ENCODE measurements at regions not wholly inside any gene's neighbourhood (a gene's known extent, or its start where the extent isn't known, plus 50 kb on each side); places are given as distances from the start of the nearest gene placed in this dataset.

- H3K79me1 ChIP-seq (ENCODE audit: low read depth in 1 of 2, low read length in 2 of 2) = no peaks in the 10 kb centered on the region
- no peaks in the 10 kb centered on the region for H3K9me1 ChIP-seq (ENCODE audit: insufficient read depth, low read length)
- no peak overlapping the region for H4K5ac ChIP-seq (ENCODE audit: low read depth, low read length)
- WGBS, 2 experiments (ENCODE audit: extremely low coverage in 2 of 2, insufficient read length in 1 of 2) = no CpG with 5 or more reads among the region's 3 CpGs
- H2AFZ ChIP-seq (replicated peaks; ENCODE audit: low read length, poor library complexity) = no peak overlapping the region
- no peak overlapping the region for H2BK120ac ChIP-seq (ENCODE audit: low read depth, low read length)
- ChIA-PET POLR2A (ENCODE audit: unreplicated experiment) (no interaction called here), CTCF (no interaction called here)
- in situ Hi-C loops (cut with MboI; ENCODE audit: low sequenced_read_pairs) (no loop called here), dilution Hi-C loops (cut with HindIII; ENCODE audit: low sequenced_read_pairs, unreplicated experiment) (no loop called here), intact Hi-C loops (cut with micrococcal nuclease) (no loop called here)
- no peaks in the 10 kb centered on the region for H4K20me1 ChIP-seq (ENCODE audit: insufficient read depth, low read length)
- H2BK20ac ChIP-seq (ENCODE audit: low read depth, low read length) = no peak overlapping the region
- H2BK15ac ChIP-seq (ENCODE audit: low read depth, low read length) = no peak overlapping the region
- no peaks in the 10 kb centered on the region for H3K9me3 ChIP-seq (ENCODE audit: control insufficient read depth, insufficient read depth, low read length)
- no peak overlapping the region for H2AK9ac ChIP-seq (replicated peaks; ENCODE audit: low read depth, low read length, poor library complexity)
- no peaks in the 10 kb centered on the region for H3K4me1 ChIP-seq (ENCODE audit: control insufficient read depth, insufficient read depth, low read length)
- no peak overlapping the region for H3K23ac ChIP-seq (ENCODE audit: low read depth, low read length)
- H4K8ac ChIP-seq (ENCODE audit: low read depth in 2 of 2, low read length in 2 of 2) = no peak overlapping the region
- no TSS peak for BruUV-seq (replicated peaks)
- H3K4me3 ChIP-seq (ENCODE audit: insufficient read depth, low read depth, low read length) = no peak overlapping the region
- no peak overlapping the region for H4K91ac ChIP-seq (ENCODE audit: insufficient read depth, low read depth, low read length)
- H3K27ac ChIP-seq (ENCODE audit: insufficient read depth, low read length) = no peak overlapping the region
- ATAC-seq (ENCODE audit: low read depth) (no peak), DNase-seq (no peak)
- H2BK5ac ChIP-seq (ENCODE audit: low read depth, low read length, poor library complexity, severe bottlenecking) = no peak overlapping the region
- H3K4ac ChIP-seq (ENCODE audit: low read depth, low read length) = no peak overlapping the region
- no peak overlapping the region for H3K14ac ChIP-seq (replicated peaks; ENCODE audit: low read depth, low read length)
- H3K18ac ChIP-seq (ENCODE audit: low read depth, low read length) = no peak overlapping the region
- no peak overlapping the region for H3K56ac ChIP-seq (ENCODE audit: extremely low read depth, insufficient read depth, low read length)
- TF ChIP-seq, protein P1, sequence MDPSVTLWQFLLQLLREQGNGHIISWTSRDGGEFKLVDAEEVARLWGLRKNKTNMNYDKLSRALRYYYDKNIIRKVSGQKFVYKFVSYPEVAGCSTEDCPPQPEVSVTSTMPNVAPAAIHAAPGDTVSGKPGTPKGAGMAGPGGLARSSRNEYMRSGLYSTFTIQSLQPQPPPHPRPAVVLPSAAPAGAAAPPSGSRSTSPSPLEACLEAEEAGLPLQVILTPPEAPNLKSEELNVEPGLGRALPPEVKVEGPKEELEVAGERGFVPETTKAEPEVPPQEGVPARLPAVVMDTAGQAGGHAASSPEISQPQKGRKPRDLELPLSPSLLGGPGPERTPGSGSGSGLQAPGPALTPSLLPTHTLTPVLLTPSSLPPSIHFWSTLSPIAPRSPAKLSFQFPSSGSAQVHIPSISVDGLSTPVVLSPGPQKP (IDR thresholded peaks at IDR 0.05; ENCODE audit: borderline replicate concordance, low read depth, low read length) = no peak
- TF ChIP-seq BHLHE40 (IDR thresholded peaks at IDR 0.05; ENCODE audit: low read depth, low read length) = no peak
- TF ChIP-seq RFX5 (IDR thresholded peaks at IDR 0.05; ENCODE audit: low read depth, low read length) = no peak
- TF ChIP-seq FOS (IDR thresholded peaks at IDR 0.05; ENCODE audit: low read depth, low read length) = no peak
- no peak for TF ChIP-seq POLR2A (IDR thresholded peaks at IDR 0.05; ENCODE audit: low read depth, low read length)
- TF ChIP-seq SMC3 (IDR thresholded peaks at IDR 0.05; ENCODE audit: low read depth, low read length) = no peak
- TF ChIP-seq NFE2L2 (IDR thresholded peaks at IDR 0.05; ENCODE audit: low read depth, low read length) = no peak
- TF ChIP-seq, protein P2, sequence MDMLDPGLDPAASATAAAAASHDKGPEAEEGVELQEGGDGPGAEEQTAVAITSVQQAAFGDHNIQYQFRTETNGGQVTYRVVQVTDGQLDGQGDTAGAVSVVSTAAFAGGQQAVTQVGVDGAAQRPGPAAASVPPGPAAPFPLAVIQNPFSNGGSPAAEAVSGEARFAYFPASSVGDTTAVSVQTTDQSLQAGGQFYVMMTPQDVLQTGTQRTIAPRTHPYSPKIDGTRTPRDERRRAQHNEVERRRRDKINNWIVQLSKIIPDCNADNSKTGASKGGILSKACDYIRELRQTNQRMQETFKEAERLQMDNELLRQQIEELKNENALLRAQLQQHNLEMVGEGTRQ (IDR thresholded peaks at IDR 0.05; ENCODE audit: low read depth, low read length) = no peak
- TF ChIP-seq MAZ (IDR thresholded peaks at IDR 0.05; ENCODE audit: borderline replicate concordance, low read depth, low read length) = no peak
- no peak for TF ChIP-seq MAFK (IDR thresholded peaks at IDR 0.05; ENCODE audit: low read depth, low read length)
- no peak for TF ChIP-seq RAD21 (IDR thresholded peaks at IDR 0.05; ENCODE audit: low read length)
- TF ChIP-seq CHD1 (IDR thresholded peaks at IDR 0.05; ENCODE audit: low read depth, low read length) = no peak
- TF ChIP-seq CEBPB (IDR thresholded peaks at IDR 0.05; ENCODE audit: low read depth, low read length) = no peak
- no peak for TF ChIP-seq RCOR1 (IDR thresholded peaks at IDR 0.05; ENCODE audit: insufficient replicate concordance, low read length)
- TF ChIP-seq MXI1 (IDR thresholded peaks at IDR 0.05; ENCODE audit: borderline replicate concordance, low read depth, low read length) = no peak
- TF ChIP-seq CTCF (conservative IDR thresholded peaks at IDR 0.05; ENCODE audit: low read depth, low read length) = no peak
- no peak overlapping the region for H3K9ac ChIP-seq (ENCODE audit: low read depth, low read length)
- H2AK5ac ChIP-seq (ENCODE audit: low read depth, low read length) = no peak overlapping the region
- H3K27me3 ChIP-seq (ENCODE audit: control insufficient read depth, insufficient read depth, low read length) = no peaks in the 10 kb centered on the region
- H3K4me2 ChIP-seq (ENCODE audit: low read depth, low read length) = no peak overlapping the region
- no peaks in the 10 kb centered on the region for H3K36me3 ChIP-seq (ENCODE audit: control insufficient read depth, insufficient read depth, low read length)
These were observed 167.8 kb downstream of the RAB28 start for GRCh38 chr4:13316354-13316753.
